ENCODE measurements at regions not wholly inside any gene's neighbourhood (a gene's known extent, or its start where the extent isn't known, plus 50 kb on each side); places are given as distances from the start of the nearest gene placed in this dataset.

DNA sequence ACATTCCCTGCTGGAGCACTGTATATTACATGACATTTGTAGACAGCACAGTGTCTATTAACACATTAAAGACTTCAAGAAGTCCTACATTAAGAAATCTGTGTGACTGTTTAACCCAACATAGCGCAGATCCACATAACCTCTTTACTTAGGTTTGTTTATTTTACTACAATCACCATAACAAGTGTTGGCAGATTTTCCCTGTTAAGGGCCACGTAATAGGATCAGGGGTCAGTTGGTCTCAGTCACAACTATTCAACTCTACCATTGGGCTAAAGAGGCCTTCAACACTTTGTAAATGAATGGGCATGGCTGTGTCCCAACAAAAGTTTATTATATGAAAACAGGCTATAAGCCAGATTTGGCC, 51.3 kb upstream of the ADORA2B start:
- in situ Hi-C loops (cut with HindIII; ENCODE audit: low sequenced_read_pairs), result loop anchor here (5.0 kb wide), 1 partner anchor 49 kb away; no protein-coding TSS in a partner anchor
- H3K4me3 ChIP-seq (ENCODE audit: low read depth, low read length), result no peak overlapping the region
- no peak for DNase-seq (ENCODE audit: low read depth)
- TF ChIP-seq, protein P1, sequence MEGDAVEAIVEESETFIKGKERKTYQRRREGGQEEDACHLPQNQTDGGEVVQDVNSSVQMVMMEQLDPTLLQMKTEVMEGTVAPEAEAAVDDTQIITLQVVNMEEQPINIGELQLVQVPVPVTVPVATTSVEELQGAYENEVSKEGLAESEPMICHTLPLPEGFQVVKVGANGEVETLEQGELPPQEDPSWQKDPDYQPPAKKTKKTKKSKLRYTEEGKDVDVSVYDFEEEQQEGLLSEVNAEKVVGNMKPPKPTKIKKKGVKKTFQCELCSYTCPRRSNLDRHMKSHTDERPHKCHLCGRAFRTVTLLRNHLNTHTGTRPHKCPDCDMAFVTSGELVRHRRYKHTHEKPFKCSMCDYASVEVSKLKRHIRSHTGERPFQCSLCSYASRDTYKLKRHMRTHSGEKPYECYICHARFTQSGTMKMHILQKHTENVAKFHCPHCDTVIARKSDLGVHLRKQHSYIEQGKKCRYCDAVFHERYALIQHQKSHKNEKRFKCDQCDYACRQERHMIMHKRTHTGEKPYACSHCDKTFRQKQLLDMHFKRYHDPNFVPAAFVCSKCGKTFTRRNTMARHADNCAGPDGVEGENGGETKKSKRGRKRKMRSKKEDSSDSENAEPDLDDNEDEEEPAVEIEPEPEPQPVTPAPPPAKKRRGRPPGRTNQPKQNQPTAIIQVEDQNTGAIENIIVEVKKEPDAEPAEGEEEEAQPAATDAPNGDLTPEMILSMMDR (IDR thresholded peaks at IDR 0.05; ENCODE audit: low read depth, low read length, missing control alignments), result no peak

DNA sequence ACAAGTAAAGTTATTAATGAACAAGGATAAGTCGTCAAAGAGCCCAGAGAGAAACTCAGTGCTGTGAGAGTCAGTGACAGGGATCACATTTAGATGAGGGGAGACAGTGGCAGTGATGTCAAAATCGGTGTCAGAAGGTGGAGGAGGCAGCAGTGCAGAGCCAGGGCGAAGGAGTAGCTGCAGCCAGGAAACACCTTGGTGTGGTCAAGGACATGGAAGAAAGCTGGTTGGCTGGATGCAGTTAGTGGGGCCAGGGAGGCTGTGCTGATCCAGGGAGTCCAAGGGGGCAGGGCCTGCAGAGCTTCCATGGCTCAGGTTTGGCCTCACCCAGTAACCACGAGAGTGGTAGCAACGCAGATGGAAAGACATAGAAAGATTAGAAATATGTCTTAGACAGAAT, 50.7 kb upstream of the ADORA2B start:
- DNase-seq (ENCODE audit: low read depth), result no peak
- TF ChIP-seq, protein P1 (IDR thresholded peaks at IDR 0.05; ENCODE audit: low read depth, low read length, missing control alignments), result no peak
- in situ Hi-C loops (cut with HindIII; ENCODE audit: low sequenced_read_pairs), result loop anchor here (5.0 kb wide), 1 partner anchor 48 kb away; no protein-coding TSS in a partner anchor

DNA sequence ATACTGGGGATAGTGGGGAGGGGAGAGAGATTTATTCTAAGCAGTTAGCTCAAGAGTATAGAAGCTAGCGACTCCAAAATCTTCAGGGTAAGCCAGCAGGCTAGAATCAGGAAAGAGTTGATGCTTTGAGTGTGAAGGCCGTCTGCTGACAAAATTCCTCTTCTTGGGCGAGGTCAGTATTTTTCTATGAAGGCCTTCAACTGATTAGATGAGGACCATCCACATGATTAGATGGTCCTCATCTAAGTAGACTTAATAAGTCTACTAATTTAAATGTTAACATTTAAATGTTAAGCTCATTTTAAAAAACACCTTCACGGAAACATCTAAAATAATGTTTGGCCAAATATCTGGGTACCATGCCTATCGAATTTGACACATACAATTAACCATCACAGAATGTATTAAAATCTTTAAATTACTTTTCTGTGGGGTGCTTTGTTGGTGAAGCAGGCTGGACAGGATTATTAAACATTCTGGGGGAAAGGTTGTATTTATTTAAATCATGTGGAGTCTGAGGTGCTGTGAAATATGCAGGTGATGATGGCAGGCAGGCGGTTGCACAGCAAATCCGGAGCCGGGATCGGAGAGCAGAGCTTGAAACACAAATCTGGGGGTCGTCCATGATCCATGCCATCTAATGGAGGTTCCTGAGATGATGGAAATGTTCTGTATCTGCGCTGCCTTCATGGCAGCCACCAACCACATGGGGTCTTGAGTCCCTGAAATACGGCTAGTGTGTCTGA, 49.8 kb upstream of the ADORA2B start:
- TF ChIP-seq, protein P1 (IDR thresholded peaks at IDR 0.05; ENCODE audit: low read depth, low read length, missing control alignments), result no peak
- in situ Hi-C loops (cut with HindIII; ENCODE audit: low sequenced_read_pairs), result loop anchor here (5.0 kb wide), 1 partner anchor 47 kb away; no protein-coding TSS in a partner anchor

More for the DNA sequence above, 50.7 kb upstream of the ADORA2B start:
- H3K4me3 ChIP-seq (ENCODE audit: low read depth, low read length), result no peak overlapping the region

More for the DNA sequence above, 49.8 kb upstream of the ADORA2B start:
- no peak for DNase-seq (ENCODE audit: low read depth)
- H3K4me3 ChIP-seq (ENCODE audit: low read depth, low read length), result no peak overlapping the region
